HG03135 (cell line): ENCODE measurements at regions not wholly inside any gene's neighbourhood (a gene's known extent, or its start where the extent isn't known, plus 50 kb on each side); places are given as distances from the start of the nearest gene placed in this dataset.

ENCODE experiments used
- ATAC-seq: cut with Tn5 transposase; IDR thresholded peaks from one replicate; pipeline ENCODE4 v1.9.1; 2021; ENCODE audit warnings: mild to moderate bottlenecking, moderate library complexity; ENCODE audit not compliant: unreplicated experiment

- no peak for ATAC-seq
These were observed 335.7 kb downstream of the FOXG1 start for GRCh38 chr14:29102266-29102665.

- no peak for ATAC-seq
These were observed 336.4 kb downstream of the FOXG1 start for GRCh38 chr14:29102996-29103395.

- ATAC-seq = no peak
These were observed 342.3 kb downstream of the FOXG1 start for GRCh38 chr14:29108908-29109307.

GRCh38 chr14:29109589-29109988, 343.0 kb downstream of the FOXG1 start:
- ATAC-seq = no peak

- ATAC-seq = no peak
These were observed 345.0 kb downstream of the FOXG1 start for GRCh38 chr14:29111554-29111953.

- no peak for ATAC-seq
These were observed 356.4 kb downstream of the FOXG1 start for GRCh38 chr14:29123017-29123416.

GRCh38 chr14:29126361-29126760, 359.8 kb downstream of the FOXG1 start:
- no peak for ATAC-seq

- no peak for ATAC-seq
These were observed 360.3 kb downstream of the FOXG1 start for GRCh38 chr14:29126865-29127264.

GRCh38 chr14:29140016-29140415, 373.4 kb downstream of the FOXG1 start:
- ATAC-seq = no peak

- no peak for ATAC-seq
These were observed 378.0 kb downstream of the FOXG1 start for GRCh38 chr14:29144621-29145020.

- no peak for ATAC-seq
These were observed 381.6 kb downstream of the FOXG1 start for GRCh38 chr14:29148221-29148620.

- no peak for ATAC-seq
These were observed 383.2 kb downstream of the FOXG1 start for GRCh38 chr14:29149798-29150197.

- ATAC-seq = no peak
These were observed 384.1 kb downstream of the FOXG1 start for GRCh38 chr14:29150659-29151058.

GRCh38 chr14:29156096-29156495, 389.5 kb downstream of the FOXG1 start:
- no peak for ATAC-seq

GRCh38 chr14:29161593-29161992, 395.0 kb downstream of the FOXG1 start:
- ATAC-seq = no peak

- ATAC-seq = no peak
These were observed 396.5 kb downstream of the FOXG1 start for GRCh38 chr14:29163109-29163508.

GRCh38 chr14:29165431-29165830, 398.8 kb downstream of the FOXG1 start:
- no peak for ATAC-seq

GRCh38 chr14:29166507-29166906, 399.9 kb downstream of the FOXG1 start:
- no peak for ATAC-seq

- no peak for ATAC-seq
These were observed 401.6 kb downstream of the FOXG1 start for GRCh38 chr14:29168149-29168548.

GRCh38 chr14:29169408-29169807, 402.8 kb downstream of the FOXG1 start:
- ATAC-seq = no peak

- no peak for ATAC-seq
These were observed 409.1 kb downstream of the FOXG1 start for GRCh38 chr14:29175706-29176105.

- ATAC-seq = no peak
These were observed 410.3 kb downstream of the FOXG1 start for GRCh38 chr14:29176876-29177275.

GRCh38 chr14:29178971-29179370, 412.4 kb downstream of the FOXG1 start:
- no peak for ATAC-seq

- no peak for ATAC-seq
These were observed 424.5 kb downstream of the FOXG1 start for GRCh38 chr14:29191092-29191491.
